ENCODE measurements at regions not wholly inside any gene's neighbourhood (a gene's known extent, or its start where the extent isn't known, plus 50 kb on each side); places are given as distances from the start of the nearest gene placed in this dataset.

DNA sequence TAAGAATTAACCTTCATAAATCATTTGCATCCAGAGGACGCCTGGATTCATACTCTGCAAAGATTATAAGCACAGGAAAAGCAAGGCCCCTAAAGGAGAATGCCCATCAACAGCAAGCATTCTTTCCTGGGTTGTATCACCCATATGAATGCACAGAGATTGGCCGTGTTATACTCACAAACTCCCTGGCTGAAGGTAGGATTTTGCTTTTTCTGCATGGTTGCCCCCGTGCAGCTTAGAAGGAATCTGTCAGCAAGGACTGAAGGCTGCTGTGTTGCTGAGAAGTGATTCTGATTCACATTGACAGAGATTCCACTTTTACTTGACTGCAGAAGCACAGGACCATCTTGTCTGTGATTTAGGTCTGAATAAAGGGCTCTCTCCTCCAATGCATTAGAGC, 283.0 kb downstream of the LRRIQ3 start:
- H3K36me3 ChIP-seq (ENCODE audit: control insufficient read depth, insufficient read depth, low read length) = no peaks in the 10 kb centered on the region
- FAIRE-seq (no peak), DNase-seq (ENCODE audit: low read depth) (no peak)
- no peak overlapping the region for H3K4me3 ChIP-seq (ENCODE audit: low read depth, low read length)
- TF ChIP-seq, protein P1, sequence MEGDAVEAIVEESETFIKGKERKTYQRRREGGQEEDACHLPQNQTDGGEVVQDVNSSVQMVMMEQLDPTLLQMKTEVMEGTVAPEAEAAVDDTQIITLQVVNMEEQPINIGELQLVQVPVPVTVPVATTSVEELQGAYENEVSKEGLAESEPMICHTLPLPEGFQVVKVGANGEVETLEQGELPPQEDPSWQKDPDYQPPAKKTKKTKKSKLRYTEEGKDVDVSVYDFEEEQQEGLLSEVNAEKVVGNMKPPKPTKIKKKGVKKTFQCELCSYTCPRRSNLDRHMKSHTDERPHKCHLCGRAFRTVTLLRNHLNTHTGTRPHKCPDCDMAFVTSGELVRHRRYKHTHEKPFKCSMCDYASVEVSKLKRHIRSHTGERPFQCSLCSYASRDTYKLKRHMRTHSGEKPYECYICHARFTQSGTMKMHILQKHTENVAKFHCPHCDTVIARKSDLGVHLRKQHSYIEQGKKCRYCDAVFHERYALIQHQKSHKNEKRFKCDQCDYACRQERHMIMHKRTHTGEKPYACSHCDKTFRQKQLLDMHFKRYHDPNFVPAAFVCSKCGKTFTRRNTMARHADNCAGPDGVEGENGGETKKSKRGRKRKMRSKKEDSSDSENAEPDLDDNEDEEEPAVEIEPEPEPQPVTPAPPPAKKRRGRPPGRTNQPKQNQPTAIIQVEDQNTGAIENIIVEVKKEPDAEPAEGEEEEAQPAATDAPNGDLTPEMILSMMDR (IDR thresholded peaks at IDR 0.05; ENCODE audit: insufficient read depth, low read length, severe bottlenecking) = no peak
- no peaks in the 10 kb centered on the region for H3K27me3 ChIP-seq (ENCODE audit: control insufficient read depth, insufficient read depth, low read length)

DNA sequence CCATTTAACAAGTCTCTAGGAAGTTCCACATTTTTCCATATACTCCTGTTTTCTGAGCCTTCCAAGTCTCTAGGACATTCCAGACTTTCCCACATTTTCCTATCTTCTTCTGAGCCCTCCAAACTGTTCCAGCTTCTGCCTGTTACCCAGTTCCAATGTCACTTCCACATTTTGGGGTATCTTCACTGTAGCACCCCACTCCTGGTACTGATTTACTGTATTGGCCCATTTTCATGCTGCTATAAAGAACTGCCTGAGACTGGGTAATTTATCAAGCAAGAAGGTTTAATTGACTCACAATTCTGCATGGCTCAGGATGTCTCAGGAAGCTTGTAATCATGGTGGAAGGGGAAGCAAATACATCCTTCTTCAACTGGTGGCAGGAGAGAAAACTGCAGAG, 285.0 kb downstream of the LRRIQ3 start:
- FAIRE-seq (no peak), DNase-seq (ENCODE audit: low read depth) (no peak)
- H3K36me3 ChIP-seq (ENCODE audit: control insufficient read depth, insufficient read depth, low read length) = no peaks in the 10 kb centered on the region
- TF ChIP-seq, protein P1 (IDR thresholded peaks at IDR 0.05; ENCODE audit: insufficient read depth, low read length, severe bottlenecking) = no peak
- H3K4me3 ChIP-seq (ENCODE audit: low read depth, low read length) = no peak overlapping the region
- no peaks in the 10 kb centered on the region for H3K27me3 ChIP-seq (ENCODE audit: control insufficient read depth, insufficient read depth, low read length)

DNA sequence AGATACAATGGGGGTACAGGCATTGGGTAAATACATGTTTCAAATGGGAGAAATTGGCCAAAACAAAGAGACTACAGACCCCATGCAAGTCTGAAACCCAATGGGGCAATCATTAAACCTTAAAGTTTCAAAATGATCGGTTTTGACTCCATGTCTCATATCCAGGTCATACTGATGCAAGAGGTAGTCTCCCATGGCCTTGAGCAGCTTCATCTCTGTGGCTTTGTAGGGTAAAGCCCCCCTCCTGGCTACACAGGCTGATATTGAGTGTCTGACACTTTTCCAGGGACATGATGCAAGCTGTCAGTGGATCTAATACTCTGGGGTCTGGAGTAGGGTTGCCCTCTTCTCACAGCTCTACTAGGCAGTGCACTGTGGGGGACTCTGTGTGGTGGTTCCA, 286.1 kb downstream of the LRRIQ3 start:
- H3K4me3 ChIP-seq (ENCODE audit: low read depth, low read length) = no peak overlapping the region
- TF ChIP-seq, protein P1 (IDR thresholded peaks at IDR 0.05; ENCODE audit: insufficient read depth, low read length, severe bottlenecking) = no peak
- no peaks in the 10 kb centered on the region for H3K36me3 ChIP-seq (ENCODE audit: control insufficient read depth, insufficient read depth, low read length)
- H3K27me3 ChIP-seq (ENCODE audit: control insufficient read depth, insufficient read depth, low read length) = no peaks in the 10 kb centered on the region
- no peak for FAIRE-seq
- DNase-seq (ENCODE audit: low read depth) = no peak

DNA sequence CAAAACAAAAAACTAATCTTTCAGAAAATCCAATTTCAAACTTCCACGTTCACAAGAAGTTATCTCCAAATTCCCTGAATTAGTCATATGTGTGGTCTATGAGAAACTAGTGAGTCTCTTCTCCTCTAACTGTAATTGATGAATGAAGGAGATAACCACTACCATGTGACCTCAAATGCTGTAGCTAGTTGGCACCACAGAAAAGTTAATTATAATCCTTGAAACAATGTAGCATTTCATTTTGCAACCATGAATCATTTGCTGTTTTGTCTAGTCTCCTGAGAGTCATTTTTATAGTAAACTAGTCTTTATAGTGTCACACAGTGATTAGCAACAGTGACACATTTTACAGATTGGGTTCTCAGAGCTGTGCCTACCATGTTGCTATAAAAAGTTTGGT, 287.5 kb downstream of the LRRIQ3 start:
- no peaks in the 10 kb centered on the region for H3K27me3 ChIP-seq (ENCODE audit: control insufficient read depth, insufficient read depth, low read length)
- H3K36me3 ChIP-seq (ENCODE audit: control insufficient read depth, insufficient read depth, low read length) = no peaks in the 10 kb centered on the region
- no peak overlapping the region for H3K4me3 ChIP-seq (ENCODE audit: low read depth, low read length)
- peak; percentile 5 for DNase-seq (ENCODE audit: low read depth)
- no peak for FAIRE-seq
- TF ChIP-seq, protein P1 (IDR thresholded peaks at IDR 0.05; ENCODE audit: insufficient read depth, low read length, severe bottlenecking) = no peak

DNA sequence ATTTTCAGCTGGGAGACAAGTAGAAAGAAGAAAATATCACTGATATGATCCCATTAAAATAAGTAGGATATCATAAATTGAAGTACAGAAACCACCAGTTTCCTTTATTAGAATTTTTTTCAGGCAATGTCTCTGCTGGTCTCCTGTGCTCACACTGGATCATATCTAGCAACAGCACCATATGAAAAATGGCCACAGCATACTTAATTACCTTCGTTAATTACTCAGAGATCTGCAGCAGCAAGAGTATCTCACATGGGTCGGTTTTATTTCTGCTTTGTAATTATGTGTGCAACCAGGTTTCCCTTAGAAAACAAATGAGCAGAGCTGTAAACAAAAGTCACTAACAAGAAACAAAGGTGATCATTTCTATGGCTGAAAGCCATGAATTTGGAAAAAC, 287.9 kb downstream of the LRRIQ3 start:
- DNase-seq (ENCODE audit: low read depth) (no peak), FAIRE-seq (no peak)
- H3K36me3 ChIP-seq (ENCODE audit: control insufficient read depth, insufficient read depth, low read length) = no peaks in the 10 kb centered on the region
- no peak overlapping the region for H3K4me3 ChIP-seq (ENCODE audit: low read depth, low read length)
- no peaks in the 10 kb centered on the region for H3K27me3 ChIP-seq (ENCODE audit: control insufficient read depth, insufficient read depth, low read length)
- TF ChIP-seq, protein P1 (IDR thresholded peaks at IDR 0.05; ENCODE audit: insufficient read depth, low read length, severe bottlenecking) = no peak

DNA sequence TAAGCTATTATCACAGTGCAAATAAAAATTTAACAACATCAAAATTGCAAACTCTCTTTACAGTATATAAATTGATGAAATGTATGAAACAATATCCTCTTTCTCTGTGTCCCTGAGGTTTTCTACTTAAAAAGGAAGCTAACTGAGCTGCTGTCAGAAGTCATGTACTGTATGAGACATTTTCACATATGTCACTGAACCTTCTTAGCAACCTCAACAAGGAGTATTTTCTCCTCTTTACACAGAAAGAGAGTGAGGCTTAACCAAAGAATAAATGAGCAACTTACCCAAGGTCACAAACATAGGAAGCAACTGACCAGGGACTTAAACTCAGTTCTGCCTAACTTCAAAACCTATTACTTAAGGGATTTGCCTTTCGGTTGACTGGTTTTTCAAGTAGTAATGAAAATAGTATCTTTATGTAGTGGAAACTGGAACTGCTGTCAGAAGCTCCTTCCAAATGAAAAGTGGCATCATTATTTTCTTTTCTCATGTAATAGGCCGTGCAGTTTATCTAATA, 288.9 kb downstream of the LRRIQ3 start:
- Histone ChIP-seq H3K4me3 (ENCODE audit: low read depth, low read length) (no peak overlapping the region), H3K27me3 (ENCODE audit: control insufficient read depth, insufficient read depth, low read length) (no peaks in the 10 kb centered on the region), H3K36me3 (ENCODE audit: control insufficient read depth, insufficient read depth, low read length) (no peaks in the 10 kb centered on the region)
- no peak for DNase-seq (ENCODE audit: low read depth)
- FAIRE-seq = no peak
- TF ChIP-seq, protein P1 (IDR thresholded peaks at IDR 0.05; ENCODE audit: insufficient read depth, low read length, severe bottlenecking) = no peak
